Endodermal cell (in vitro differentiated cells): ENCODE measurements at regions not wholly inside any gene's neighbourhood (a gene's known extent, or its start where the extent isn't known, plus 50 kb on each side); places are given as distances from the start of the nearest gene placed in this dataset.
"Not testable (repeated sequence)": the region's sequence is repeated elsewhere in the genome, so short reads cannot be mapped to it uniquely, and the experiment has no call there.

Experiments used
- DNase-seq: peaks from one replicate; pipeline ENCODE4 v3.0.0-alpha.2; 2017
- H3K27ac ChIP-seq: 2 replicates; pipeline ENCODE4 v1.5.1; 2013; ENCODE audit warnings: mild to moderate bottlenecking, low read depth, low read length, moderate library complexity
- H3K27me3 ChIP-seq: 2 replicates; pipeline ENCODE4 v1.6.1; 2013; ENCODE audit warnings: mild to moderate bottlenecking, low read length, moderate library complexity; ENCODE audit not compliant: insufficient read depth, control insufficient read depth, poor library complexity, severe bottlenecking
- H3K36me3 ChIP-seq: 2 replicates; pipeline ENCODE4 v1.7.0; 2013; ENCODE audit warnings: mild to moderate bottlenecking, low read length, moderate library complexity; ENCODE audit not compliant: control insufficient read depth, insufficient read depth
- H3K4me1 ChIP-seq: one replicate; pipeline ENCODE4 v1.7.0; 2013; ENCODE audit warnings: low read length; ENCODE audit not compliant: control insufficient read depth, insufficient read depth
- H3K4me3 ChIP-seq: 2 replicates; pipeline ENCODE4 v1.5.1; 2013; ENCODE audit warnings: mild to moderate bottlenecking, low read length, moderate library complexity
- H3K9ac ChIP-seq: 2 replicates; pipeline ENCODE4 v1.6.1; 2013; ENCODE audit warnings: mild to moderate bottlenecking, low read length, moderate library complexity; ENCODE audit not compliant: poor library complexity, severe bottlenecking; ENCODE audit errors: extremely low read depth
- H3K9me3 ChIP-seq: 2 replicates; pipeline ENCODE4 v1.6.1; 2013; ENCODE audit warnings: mild to moderate bottlenecking, low read length, moderate library complexity; ENCODE audit not compliant: control insufficient read depth
- H3K27ac Mint-ChIP-seq: 2 replicates; pipeline ENCODE4 v1.8.0; 2020; ENCODE audit warnings: mixed read lengths
- H3K27me3 Mint-ChIP-seq: 2 replicates; pipeline ENCODE4 v1.8.0; 2021; ENCODE audit warnings: mild to moderate bottlenecking, mixed read lengths; ENCODE audit not compliant: insufficient read depth
- H3K36me3 Mint-ChIP-seq: 2 replicates; pipeline ENCODE4 v1.8.0; 2020; ENCODE audit warnings: low read depth, mixed read lengths
- H3K4me1 Mint-ChIP-seq: 2 replicates; pipeline ENCODE4 v1.8.0; 2020; ENCODE audit warnings: mixed read lengths
- H3K4me3 Mint-ChIP-seq: 2 replicates; pipeline ENCODE4 v1.8.0; 2020; ENCODE audit warnings: mild to moderate bottlenecking, moderate library complexity, mixed read lengths
- H3K9me3 Mint-ChIP-seq: 2 replicates; pipeline ENCODE4 v1.8.0; 2020; ENCODE audit warnings: mild to moderate bottlenecking, mixed read lengths
- WGBS, 2 experiments: methylation state at CpG; one replicate each; pipeline versions ENCODE4 v1.1.5 to v1.1.7; 2013; ENCODE audit warnings: missing lambda C conversion rate in 2 of 2, mixed read lengths in 1 of 2; ENCODE audit not compliant: insufficient coverage in 1 of 2, insufficient read length in 1 of 2; 5-methylcytosine and 5-hydroxymethylcytosine counted together
- TF ChIP-seq, protein P1 (sequence below): fragments of 200-600 bp; sonication (generic); conservative IDR thresholded peaks from 2 replicates; pipeline ENCODE4 v1.5.0; 2021; ENCODE audit warnings: antibody characterized with exemption, mild to moderate bottlenecking

DNA sequence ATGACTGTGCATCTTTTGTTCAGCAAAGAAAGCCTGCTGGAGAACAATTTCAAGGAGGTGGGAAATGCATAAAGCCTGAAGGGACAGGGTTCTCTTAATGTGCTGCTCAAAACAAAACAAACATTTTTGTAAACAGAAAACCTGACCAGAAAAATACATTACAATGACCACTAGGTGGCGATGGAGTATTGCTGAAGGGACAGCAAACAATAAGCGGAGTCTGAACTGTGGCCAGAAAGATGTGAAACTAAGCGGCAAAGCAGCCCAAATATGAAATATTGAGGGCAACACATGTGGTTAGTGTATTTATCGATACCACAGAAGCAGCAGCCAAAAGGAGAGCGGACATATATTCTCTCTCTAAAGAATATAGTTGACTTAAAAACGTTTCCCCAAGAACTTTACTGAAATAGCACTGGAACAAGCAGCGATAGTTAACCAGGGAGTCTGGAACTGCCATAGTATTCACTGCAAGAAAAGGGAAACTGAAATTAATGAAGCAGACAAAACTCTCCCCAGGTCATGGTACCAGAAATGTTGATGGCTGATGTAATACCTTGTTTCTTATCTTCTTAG, 1814.2 kb upstream of the DEFB115 start:
- peaks cover 49% of the 10 kb centered on the region for H3K9me3 Mint-ChIP-seq
- 52 to 56% methylated on average over 5 to 7 of the region's 7 CpGs for WGBS, 2 experiments
- H3K27me3 Mint-ChIP-seq, H3K4me3 ChIP-seq, H3K36me3 ChIP-seq, H3K27me3 ChIP-seq, H3K36me3 Mint-ChIP-seq, H3K4me1 Mint-ChIP-seq, DNase-seq, H3K4me3 Mint-ChIP-seq, H3K4me1 ChIP-seq, H3K9ac ChIP-seq, H3K27ac ChIP-seq, H3K27ac Mint-ChIP-seq: not testable (repeated sequence)
- peaks cover 39% of the 10 kb centered on the region for H3K9me3 ChIP-seq
- TF ChIP-seq, protein P1, sequence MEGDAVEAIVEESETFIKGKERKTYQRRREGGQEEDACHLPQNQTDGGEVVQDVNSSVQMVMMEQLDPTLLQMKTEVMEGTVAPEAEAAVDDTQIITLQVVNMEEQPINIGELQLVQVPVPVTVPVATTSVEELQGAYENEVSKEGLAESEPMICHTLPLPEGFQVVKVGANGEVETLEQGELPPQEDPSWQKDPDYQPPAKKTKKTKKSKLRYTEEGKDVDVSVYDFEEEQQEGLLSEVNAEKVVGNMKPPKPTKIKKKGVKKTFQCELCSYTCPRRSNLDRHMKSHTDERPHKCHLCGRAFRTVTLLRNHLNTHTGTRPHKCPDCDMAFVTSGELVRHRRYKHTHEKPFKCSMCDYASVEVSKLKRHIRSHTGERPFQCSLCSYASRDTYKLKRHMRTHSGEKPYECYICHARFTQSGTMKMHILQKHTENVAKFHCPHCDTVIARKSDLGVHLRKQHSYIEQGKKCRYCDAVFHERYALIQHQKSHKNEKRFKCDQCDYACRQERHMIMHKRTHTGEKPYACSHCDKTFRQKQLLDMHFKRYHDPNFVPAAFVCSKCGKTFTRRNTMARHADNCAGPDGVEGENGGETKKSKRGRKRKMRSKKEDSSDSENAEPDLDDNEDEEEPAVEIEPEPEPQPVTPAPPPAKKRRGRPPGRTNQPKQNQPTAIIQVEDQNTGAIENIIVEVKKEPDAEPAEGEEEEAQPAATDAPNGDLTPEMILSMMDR, result peak; percentile 60

DNA sequence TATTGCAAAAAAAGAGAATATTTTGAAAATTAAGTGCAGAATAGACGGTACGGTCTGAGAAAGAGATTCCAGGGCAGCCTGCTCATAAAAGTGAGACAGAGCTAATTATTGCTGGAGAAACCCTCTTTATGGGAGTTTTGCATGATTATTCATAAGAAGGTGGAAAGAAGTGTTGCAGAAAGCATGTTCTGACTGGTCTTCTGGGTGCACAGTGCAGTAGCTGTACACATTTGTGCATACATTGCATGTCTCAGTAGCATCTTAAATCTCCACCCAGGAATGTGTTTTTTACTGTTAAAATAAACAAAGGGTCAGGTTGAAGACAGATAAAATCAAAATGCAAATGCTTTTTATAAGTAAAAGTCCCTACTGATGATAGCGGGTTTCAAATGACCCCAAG, 1813.6 kb upstream of the DEFB115 start:
- Mint-ChIP-seq H3K9me3 (peaks cover 50% of the 10 kb centered on the region), H3K4me3 (no peak overlapping the region), H3K4me1 (no peaks in the 10 kb centered on the region), H3K27ac (no peak overlapping the region), H3K27me3 (no peaks in the 10 kb centered on the region), H3K36me3 (no peaks in the 10 kb centered on the region)
- Histone ChIP-seq H3K9me3 (peaks cover 34% of the 10 kb centered on the region), H3K4me1 (no peaks in the 10 kb centered on the region), H3K9ac (no peak overlapping the region), H3K27me3 (no peaks in the 10 kb centered on the region), H3K36me3 (no peaks in the 10 kb centered on the region), H3K4me3 (no peak overlapping the region), H3K27ac (no peak overlapping the region)
- 48 to 79% methylated on average over 3 of the region's 3 CpGs for WGBS, 2 experiments
- no peak for DNase-seq
- TF ChIP-seq, protein P1, result no peak

DNA sequence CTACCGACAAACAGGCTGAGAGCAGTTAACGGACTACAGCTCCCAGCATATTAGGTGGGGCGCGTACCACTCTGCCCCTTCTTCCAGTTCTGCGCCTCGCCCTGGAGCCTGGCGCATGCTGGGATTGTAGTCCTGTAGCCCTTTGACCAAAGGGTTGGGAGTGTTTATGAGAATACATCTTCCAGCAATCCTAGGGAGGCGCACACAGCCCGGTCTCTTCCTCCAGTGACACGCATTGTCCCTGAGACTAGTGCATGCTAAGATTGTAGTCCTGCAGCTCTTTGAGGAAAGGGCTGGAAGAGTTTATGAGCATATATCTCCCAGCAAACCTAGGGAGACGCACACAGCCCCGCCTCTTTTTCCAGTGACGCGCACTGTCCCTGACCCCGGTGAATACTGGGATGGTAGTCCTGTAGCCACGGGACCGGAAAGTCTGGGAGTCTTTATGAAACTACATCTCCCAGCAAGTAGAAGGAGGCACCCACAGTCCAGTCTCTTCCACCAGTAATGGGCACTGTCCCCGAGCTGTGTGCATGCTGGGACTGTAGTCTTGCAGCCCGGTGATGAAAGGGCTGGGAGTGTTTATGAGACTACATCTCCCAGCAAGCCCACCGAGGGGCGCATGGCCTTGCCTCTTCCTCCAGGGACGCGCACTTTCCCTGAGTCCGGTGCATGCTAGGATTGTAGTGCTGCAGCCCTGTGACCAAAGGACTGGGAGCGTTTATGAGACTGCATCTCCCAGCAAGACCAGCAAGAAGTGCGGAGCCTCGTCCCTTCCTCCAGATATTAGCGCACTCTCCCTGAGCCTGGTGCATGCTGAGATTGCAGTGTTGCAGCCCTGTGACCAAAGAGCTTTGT, 1812.2 kb upstream of the DEFB115 start:
- WGBS, 2 experiments, result 88% methylated on average over 15 to 26 of the region's 28 CpGs
- H3K36me3 Mint-ChIP-seq, DNase-seq, H3K36me3 ChIP-seq, H3K27ac Mint-ChIP-seq, H3K9ac ChIP-seq, H3K27me3 ChIP-seq, H3K27me3 Mint-ChIP-seq, H3K4me1 ChIP-seq, H3K4me1 Mint-ChIP-seq, H3K27ac ChIP-seq, H3K4me3 ChIP-seq, H3K4me3 Mint-ChIP-seq: not testable (repeated sequence)
- peaks cover 53% of the 10 kb centered on the region for H3K9me3 Mint-ChIP-seq
- H3K9me3 ChIP-seq, result peaks cover 28% of the 10 kb centered on the region

DNA sequence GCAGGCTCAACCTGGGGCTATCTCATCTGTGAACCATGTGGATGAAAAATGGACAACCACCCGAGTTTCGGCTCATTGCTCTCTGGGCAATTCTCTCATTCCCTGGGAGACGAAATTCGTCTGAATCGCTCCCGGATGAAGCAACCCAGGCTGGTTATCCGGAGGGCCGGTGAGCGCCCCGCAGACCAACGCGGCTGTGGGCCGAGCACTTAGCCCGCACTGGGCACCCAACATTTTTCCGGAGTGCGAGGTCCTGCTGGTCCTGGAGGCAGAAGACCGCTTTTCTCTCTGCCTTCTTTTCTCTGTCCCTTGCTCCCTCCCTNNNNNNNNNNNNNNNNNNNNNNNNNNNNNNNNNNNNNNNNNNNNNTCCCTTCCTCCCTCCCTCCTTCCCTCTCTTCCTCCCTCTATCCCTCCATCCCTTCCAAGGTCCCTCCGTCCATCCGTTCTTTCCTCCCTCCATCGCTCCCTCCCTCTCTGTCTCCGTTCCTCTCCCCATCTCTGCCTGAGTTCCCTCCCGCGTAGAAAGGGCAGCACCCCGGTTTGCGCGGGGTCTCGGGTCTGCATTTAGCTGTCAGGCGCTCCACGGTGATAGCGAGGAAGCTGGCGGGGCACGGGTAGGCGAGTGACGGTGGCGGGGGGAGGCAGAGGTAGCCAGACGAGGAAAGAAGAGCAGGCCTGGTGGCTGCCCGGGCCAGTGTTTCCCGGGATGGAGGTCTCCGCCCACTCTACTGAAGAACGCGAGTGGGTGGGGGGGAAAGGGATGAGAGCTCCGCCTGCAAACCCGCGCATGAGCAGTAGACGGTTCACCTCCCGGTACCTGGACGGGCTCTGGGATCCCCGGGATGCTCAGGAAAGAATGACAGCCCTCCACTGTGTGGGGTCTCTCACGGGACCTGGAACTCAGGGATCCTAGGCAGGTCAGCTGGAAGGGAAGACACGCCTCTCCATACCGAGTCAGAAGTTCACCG, 1809.7 kb upstream of the DEFB115 start:
- not testable (repeated sequence) for H3K4me3 ChIP-seq, H3K27me3 ChIP-seq, H3K4me1 ChIP-seq, DNase-seq, H3K27ac Mint-ChIP-seq, H3K36me3 Mint-ChIP-seq, H3K27ac ChIP-seq, H3K9ac ChIP-seq, H3K36me3 ChIP-seq, H3K4me3 Mint-ChIP-seq, H3K4me1 Mint-ChIP-seq, H3K27me3 Mint-ChIP-seq
- peaks cover 37% of the 10 kb centered on the region for H3K9me3 ChIP-seq
- WGBS, 2 experiments, result 77 to 86% methylated on average over 6 to 52 of the region's 52 CpGs
- H3K9me3 Mint-ChIP-seq, result peaks cover 49% of the 10 kb centered on the region
